OCI-LY1 (cell line): ENCODE measurements at regions not wholly inside any gene's neighbourhood (a gene's known extent, or its start where the extent isn't known, plus 50 kb on each side); places are given as distances from the start of the nearest gene placed in this dataset.

Source experiments
- EZH2 ChIP-seq: fragments of 200-600 bp; sonication (generic), shearing (Covaris generic); IDR thresholded peaks from 2 replicates; pipeline ENCODE4 v1.8.0; 2017; ENCODE audit warnings: borderline replicate concordance, mixed run types, mild to moderate bottlenecking, antibody characterized with exemption, low read length, moderate library complexity, mixed read lengths
- TF ChIP-seq, protein P1 (sequence below): fragments of 200-600 bp; sonication (generic), shearing (Covaris generic); IDR thresholded peaks from 2 replicates; pipeline ENCODE4 v1.5.1; 2017; ENCODE audit warnings: mild to moderate bottlenecking, antibody characterized with exemption, low read length, moderate library complexity, mixed read lengths

DNA sequence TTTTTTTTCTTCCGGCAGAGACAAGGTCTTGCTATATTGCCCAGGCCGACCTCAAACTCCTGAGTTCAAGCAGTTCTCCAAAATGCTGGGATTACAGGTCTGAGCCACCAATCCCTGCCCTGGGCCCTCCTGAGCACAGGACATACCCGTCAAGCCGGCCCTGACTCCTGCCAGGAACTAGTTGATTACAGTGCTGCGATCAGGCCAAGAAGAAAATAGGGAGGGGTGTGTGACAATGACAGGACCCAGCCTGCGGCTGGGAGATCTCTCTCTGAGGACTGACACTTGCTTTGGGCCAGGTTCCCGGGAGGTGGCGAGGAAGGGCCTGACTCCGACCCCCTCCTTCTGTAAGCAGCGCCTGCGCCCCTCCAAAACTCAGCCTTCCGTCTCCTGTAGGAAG, 276.6 kb downstream of the MRTFB start:
- TF ChIP-seq, protein P1, sequence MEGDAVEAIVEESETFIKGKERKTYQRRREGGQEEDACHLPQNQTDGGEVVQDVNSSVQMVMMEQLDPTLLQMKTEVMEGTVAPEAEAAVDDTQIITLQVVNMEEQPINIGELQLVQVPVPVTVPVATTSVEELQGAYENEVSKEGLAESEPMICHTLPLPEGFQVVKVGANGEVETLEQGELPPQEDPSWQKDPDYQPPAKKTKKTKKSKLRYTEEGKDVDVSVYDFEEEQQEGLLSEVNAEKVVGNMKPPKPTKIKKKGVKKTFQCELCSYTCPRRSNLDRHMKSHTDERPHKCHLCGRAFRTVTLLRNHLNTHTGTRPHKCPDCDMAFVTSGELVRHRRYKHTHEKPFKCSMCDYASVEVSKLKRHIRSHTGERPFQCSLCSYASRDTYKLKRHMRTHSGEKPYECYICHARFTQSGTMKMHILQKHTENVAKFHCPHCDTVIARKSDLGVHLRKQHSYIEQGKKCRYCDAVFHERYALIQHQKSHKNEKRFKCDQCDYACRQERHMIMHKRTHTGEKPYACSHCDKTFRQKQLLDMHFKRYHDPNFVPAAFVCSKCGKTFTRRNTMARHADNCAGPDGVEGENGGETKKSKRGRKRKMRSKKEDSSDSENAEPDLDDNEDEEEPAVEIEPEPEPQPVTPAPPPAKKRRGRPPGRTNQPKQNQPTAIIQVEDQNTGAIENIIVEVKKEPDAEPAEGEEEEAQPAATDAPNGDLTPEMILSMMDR = no peak
- TF ChIP-seq EZH2 = no peak
